ENCODE measurements at regions not wholly inside any gene's neighbourhood (a gene's known extent, or its start where the extent isn't known, plus 50 kb on each side); places are given as distances from the start of the nearest gene placed in this dataset.

DNA sequence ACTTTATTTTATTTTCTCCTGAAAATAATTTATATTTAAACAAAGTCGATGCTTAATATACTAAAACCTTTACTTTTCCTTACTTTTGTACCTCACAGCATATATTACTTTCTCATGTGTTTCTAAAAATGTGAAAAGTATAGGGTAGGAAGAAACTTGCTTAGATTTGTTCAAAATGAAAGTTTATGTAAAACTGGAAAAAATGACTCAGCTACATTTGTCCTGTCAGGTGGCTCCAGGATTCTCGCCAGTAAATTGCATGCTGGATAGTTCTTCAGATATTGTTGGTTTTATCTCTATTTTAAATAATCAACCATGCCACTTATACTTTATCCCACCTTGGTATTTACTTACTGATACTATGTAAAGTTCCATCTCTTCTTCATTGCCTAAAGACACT is 159.2 kb upstream of the NDST4 start:
- no peak for TF ChIP-seq EP300 (IDR thresholded peaks at IDR 0.05)
- TF ChIP-seq POLR2AphosphoS5 (IDR thresholded peaks at IDR 0.05) = no peak
- TF ChIP-seq, protein P1, sequence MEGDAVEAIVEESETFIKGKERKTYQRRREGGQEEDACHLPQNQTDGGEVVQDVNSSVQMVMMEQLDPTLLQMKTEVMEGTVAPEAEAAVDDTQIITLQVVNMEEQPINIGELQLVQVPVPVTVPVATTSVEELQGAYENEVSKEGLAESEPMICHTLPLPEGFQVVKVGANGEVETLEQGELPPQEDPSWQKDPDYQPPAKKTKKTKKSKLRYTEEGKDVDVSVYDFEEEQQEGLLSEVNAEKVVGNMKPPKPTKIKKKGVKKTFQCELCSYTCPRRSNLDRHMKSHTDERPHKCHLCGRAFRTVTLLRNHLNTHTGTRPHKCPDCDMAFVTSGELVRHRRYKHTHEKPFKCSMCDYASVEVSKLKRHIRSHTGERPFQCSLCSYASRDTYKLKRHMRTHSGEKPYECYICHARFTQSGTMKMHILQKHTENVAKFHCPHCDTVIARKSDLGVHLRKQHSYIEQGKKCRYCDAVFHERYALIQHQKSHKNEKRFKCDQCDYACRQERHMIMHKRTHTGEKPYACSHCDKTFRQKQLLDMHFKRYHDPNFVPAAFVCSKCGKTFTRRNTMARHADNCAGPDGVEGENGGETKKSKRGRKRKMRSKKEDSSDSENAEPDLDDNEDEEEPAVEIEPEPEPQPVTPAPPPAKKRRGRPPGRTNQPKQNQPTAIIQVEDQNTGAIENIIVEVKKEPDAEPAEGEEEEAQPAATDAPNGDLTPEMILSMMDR (IDR thresholded peaks at IDR 0.05) = no peak

All from sigmoid colon (tissue), 4 donors.